ENCODE measurements at regions not wholly inside any gene's neighbourhood (a gene's known extent, or its start where the extent isn't known, plus 50 kb on each side); places are given as distances from the start of the nearest gene placed in this dataset.

GRCh38 chr3:27615555-27615954, 106.6 kb downstream of the EOMES start:
- TF ChIP-seq POLR2AphosphoS5 (IDR thresholded peaks at IDR 0.05; ENCODE audit: low read depth, low read length), result no peak
- no peak for TF ChIP-seq RCOR1 (IDR thresholded peaks at IDR 0.05; ENCODE audit: low read length)
- TF ChIP-seq CTCF (IDR thresholded peaks at IDR 0.05), result no peak
- no peak for TF ChIP-seq YY1 (IDR thresholded peaks at IDR 0.05; ENCODE audit: low read depth)
- no peak for TF ChIP-seq CHD2 (IDR thresholded peaks at IDR 0.05; ENCODE audit: low read length, partially characterized antibody)
- no peak for TF ChIP-seq RFX5 (IDR thresholded peaks at IDR 0.05; ENCODE audit: low read length)
- no peak for TF ChIP-seq EZH2phosphoT487 (IDR thresholded peaks at IDR 0.05; ENCODE audit: borderline replicate concordance, low read depth)
- TF ChIP-seq SIN3A (IDR thresholded peaks at IDR 0.05; ENCODE audit: borderline replicate concordance, low read depth, low read length), result no peak
- no peak for TF ChIP-seq REST (IDR thresholded peaks at IDR 0.05; ENCODE audit: low read depth, low read length)
- no peak for TF ChIP-seq EP300 (IDR thresholded peaks at IDR 0.05; ENCODE audit: borderline replicate concordance in 1 of 2, low read depth in 1 of 2, low read length in 1 of 2)
